NCI-H1048 (cell line): ENCODE measurements at regions not wholly inside any gene's neighbourhood (a gene's known extent, or its start where the extent isn't known, plus 50 kb on each side); places are given as distances from the start of the nearest gene placed in this dataset.
A peak's percentile ranks its signal among the peaks of the same experiment; 100 is the strongest.

Experiments
- DNase-seq: peaks from one replicate; lab custom pipeline; 2025; lab: John Stamatoyannopoulos, UW

GRCh38 chr3:168889666-168890065, 773.8 kb downstream of the MECOM start:
- no peak for DNase-seq

GRCh38 chr3:168888781-168889180, 774.7 kb downstream of the MECOM start:
- DNase-seq: no peak

- no peak for DNase-seq
Observed at GRCh38 chr3:168885028-168885427, 778.5 kb downstream of the MECOM start.

- peak; percentile 16 for DNase-seq
Observed at GRCh38 chr3:168884353-168884903, 779.1 kb downstream of the MECOM start.

GRCh38 chr3:168883145-168883544, 780.4 kb downstream of the MECOM start:
- no peak for DNase-seq

- no peak for DNase-seq
Observed at GRCh38 chr3:168881804-168882203, 781.7 kb downstream of the MECOM start.

GRCh38 chr3:168878655-168879054, 782.9 kb upstream of the GOLIM4 start:
- DNase-seq: no peak

GRCh38 chr3:168877899-168878298, 782.2 kb upstream of the GOLIM4 start:
- DNase-seq: peak; percentile 88

- no peak for DNase-seq
Observed at GRCh38 chr3:168876346-168877035, 780.8 kb upstream of the GOLIM4 start.

- DNase-seq: no peak
Observed at GRCh38 chr3:168872826-168873225, 777.1 kb upstream of the GOLIM4 start.

- no peak for DNase-seq
Observed at GRCh38 chr3:168870892-168871291, 775.2 kb upstream of the GOLIM4 start.

GRCh38 chr3:168865022-168865551, 769.4 kb upstream of the GOLIM4 start:
- no peak for DNase-seq

- no peak for DNase-seq
Observed at GRCh38 chr3:168864107-168865021, 768.6 kb upstream of the GOLIM4 start.

- DNase-seq: no peak
Observed at GRCh38 chr3:168863561-168863960, 767.8 kb upstream of the GOLIM4 start.

GRCh38 chr3:168862466-168862865, 766.7 kb upstream of the GOLIM4 start:
- no peak for DNase-seq

GRCh38 chr3:168860592-168860991, 764.9 kb upstream of the GOLIM4 start:
- DNase-seq: no peak

GRCh38 chr3:168860028-168860427, 764.3 kb upstream of the GOLIM4 start:
- DNase-seq: no peak

GRCh38 chr3:168859574-168859973, 763.9 kb upstream of the GOLIM4 start:
- DNase-seq: no peak

GRCh38 chr3:168859143-168859542, 763.4 kb upstream of the GOLIM4 start:
- no peak for DNase-seq

- no peak for DNase-seq
Observed at GRCh38 chr3:168858327-168858726, 762.6 kb upstream of the GOLIM4 start.

GRCh38 chr3:168850109-168850508, 754.4 kb upstream of the GOLIM4 start:
- no peak for DNase-seq

GRCh38 chr3:168847291-168847883, 751.7 kb upstream of the GOLIM4 start:
- no peak for DNase-seq
